ENCODE measurements at regions not wholly inside any gene's neighbourhood (a gene's known extent, or its start where the extent isn't known, plus 50 kb on each side); places are given as distances from the start of the nearest gene placed in this dataset.
A peak's percentile ranks its signal among the peaks of the same experiment; 100 is the strongest.
"Not testable (repeated sequence)": the region's sequence is repeated elsewhere in the genome, so short reads cannot be mapped to it uniquely, and the experiment has no call there.

GRCh38 chr4:164616961-164617360 lies 137.0 kb upstream of the SMIM31 start:
- no peak for DNase-seq

DNA sequence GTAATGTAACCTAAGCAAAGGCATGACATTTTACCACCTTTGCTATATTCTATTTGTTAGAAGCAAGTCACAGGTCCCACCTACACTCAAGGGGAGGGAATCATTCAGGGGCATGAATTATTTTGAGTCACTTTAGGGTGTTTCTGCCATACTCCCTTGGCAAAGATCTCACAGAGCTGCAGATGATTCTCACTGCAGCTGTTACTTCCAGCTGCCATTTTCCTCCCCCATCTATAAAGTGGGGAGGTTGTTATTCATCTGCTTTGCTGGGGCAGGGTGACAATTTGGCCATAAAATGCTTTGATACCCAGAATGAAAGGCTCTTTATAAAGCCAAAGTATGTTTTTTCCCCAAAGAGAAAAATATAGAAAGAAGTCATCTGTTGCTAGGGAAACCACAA lies 136.5 kb upstream of the SMIM31 start:
- no peak for DNase-seq

GRCh38 chr4:164617911-164618310 lies 136.0 kb upstream of the SMIM31 start:
- no peak for DNase-seq

DNA sequence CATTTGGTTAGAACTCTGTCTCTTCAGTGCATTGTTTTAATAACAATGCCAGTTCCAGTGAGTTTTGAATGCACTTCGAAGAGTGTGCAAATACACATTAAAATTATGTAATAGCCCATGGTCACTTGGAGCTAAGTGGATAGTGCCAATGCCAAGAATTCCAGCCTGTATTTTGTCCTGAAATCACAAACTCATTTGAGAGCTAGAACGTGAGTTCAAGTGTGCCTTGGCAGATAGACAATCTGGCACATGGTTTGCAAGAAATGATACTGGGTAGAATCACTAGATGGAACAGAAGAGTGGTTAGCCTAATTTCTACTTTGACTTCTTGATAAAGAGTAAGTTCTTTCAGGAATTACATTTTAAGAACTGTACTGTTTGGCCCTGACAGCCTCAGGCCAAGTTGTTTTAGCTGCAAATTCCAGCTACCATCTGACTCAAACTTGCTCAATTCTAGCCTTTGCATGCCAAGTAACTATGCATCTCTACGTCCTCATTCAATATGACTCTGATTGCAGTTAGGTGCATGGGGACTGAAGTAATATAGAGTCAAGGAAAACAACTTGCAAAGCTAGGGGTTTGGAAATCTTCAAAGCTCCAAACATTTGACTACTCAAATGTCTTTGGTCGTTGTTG lies 131.9 kb upstream of the SMIM31 start:
- no peak for DNase-seq

- no peak for DNase-seq
Measured at GRCh38 chr4:164623099-164623498, 130.8 kb upstream of the SMIM31 start.

DNA sequence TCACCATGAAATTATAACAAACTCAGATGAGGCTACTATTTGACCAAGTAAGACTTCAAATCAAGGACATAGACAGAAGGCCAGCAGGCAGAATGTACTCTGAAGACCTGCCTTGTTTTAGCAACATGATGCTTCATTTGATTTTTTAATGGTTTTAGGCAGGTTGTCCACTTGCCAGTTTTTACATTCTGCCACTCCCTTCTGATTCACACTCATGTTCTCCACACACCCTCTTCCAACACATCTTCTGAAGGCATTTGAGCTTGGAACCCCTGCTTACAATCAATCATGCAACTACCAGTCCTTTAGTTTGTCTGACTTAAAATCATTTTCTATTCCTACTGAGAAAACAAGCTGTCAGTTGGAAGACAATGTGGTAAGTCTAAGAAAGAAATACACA lies 114.9 kb upstream of the SMIM31 start:
- DNase-seq, result no peak

- DNase-seq, result no peak
Measured at GRCh38 chr4:164648151-164648848, 105.6 kb upstream of the SMIM31 start.

DNA sequence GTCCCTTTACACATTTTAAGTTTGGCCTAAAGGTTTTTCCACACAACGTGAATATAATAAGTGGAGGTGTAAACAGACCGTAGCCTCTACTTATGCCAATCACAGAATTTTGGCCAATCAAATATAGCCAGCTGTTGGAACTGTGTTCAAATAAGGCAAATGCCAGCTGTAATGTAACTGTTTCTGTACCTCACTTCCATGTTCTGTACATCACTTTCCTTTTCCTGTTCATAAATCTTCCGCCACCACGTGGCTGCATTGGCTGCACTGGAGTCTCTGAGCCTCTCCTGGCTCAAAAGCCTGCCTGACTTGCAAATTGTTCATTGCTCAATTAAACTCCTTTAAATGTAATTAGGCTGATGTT lies 105.1 kb upstream of the SMIM31 start:
- DNase-seq, result no peak

DNA sequence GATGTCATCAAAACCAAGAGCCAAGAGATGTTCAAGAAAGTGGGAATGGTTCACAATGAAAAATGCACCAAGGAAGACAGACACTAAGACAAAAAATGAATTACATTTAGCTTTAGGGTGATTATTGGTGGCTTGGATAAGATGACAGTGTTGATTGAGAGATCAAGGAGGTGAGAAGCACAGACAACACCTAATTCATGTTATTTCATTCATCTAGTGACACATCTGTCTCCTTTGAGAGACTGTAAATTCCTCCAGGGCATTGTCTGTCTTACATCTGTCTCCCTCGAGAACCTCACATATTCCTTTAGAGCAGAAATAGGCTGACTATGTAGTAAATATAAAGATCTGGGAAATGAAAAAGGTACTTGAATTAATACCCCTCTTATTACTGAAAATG lies 94.2 kb upstream of the SMIM31 start:
- DNase-seq, result no peak

DNA sequence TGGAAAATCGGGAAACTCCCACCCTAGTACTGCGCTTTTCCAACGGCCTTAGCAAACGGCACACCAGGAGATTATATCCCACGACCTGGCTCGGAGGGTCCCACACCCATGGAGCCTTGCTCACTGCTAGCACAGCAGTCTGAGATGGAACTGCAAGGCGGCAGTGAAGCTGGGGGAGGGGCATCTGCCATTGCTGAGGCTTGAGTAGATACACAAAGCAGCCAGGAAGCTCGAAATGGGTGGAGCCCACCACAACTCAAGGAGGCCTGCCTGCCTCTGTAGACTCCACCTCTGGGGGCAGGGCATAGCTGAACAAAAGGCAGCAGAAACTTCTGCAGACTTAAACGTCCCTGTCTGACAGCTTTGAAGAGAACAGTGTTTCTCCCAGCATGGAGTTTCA lies 77.8 kb upstream of the SMIM31 start:
- DNase-seq, result not testable (repeated sequence)

- no peak for DNase-seq
Measured at GRCh38 chr4:164683040-164683439, 70.9 kb upstream of the SMIM31 start.

- no peak for DNase-seq
Measured at GRCh38 chr4:164695650-164696049, 58.3 kb upstream of the SMIM31 start.

GRCh38 chr4:164700471-164700870 lies 53.5 kb upstream of the SMIM31 start:
- DNase-seq, result peak; percentile 5 to 13

- no peak for DNase-seq
Measured at GRCh38 chr4:164701665-164702064, 52.3 kb upstream of the SMIM31 start.
